ENCODE measurements at regions not wholly inside any gene's neighbourhood (a gene's known extent, or its start where the extent isn't known, plus 50 kb on each side); places are given as distances from the start of the nearest gene placed in this dataset.

GRCh38 chr3:56899078-56899477 lies 97.3 kb upstream of the ARHGEF3 start:
- no peak for DNase-seq (ENCODE audit: low spot score)

GRCh38 chr3:56896357-56896756 lies 94.6 kb upstream of the ARHGEF3 start:
- DNase-seq (ENCODE audit: low spot score) = no peak

DNA sequence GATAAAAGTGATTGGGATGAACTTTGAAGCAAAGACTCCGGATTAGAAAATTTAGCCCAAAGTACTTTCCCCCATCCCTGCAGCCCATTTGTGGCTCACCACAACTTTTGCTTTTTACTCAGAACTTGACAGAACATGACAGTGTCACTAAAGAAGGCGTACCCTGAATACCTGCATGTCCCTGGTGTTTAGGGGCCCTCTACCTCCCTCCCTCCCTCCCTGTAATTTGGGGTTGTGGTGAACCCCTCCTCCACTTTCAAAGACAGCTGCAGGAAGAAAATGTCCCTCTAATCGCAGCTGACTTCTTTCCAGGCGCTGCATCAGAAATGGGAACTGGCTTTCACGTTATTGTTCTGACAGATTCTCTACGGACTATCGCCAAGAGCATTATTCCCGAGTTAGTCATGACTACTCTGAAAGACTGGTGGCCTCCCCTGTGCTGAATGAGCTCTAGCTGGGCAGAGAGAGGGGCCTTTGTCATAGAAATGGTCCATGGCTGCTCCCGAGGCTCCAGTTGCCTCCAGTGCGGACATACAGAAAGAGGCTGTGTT lies 93.2 kb upstream of the ARHGEF3 start:
- peak; percentile 84 for DNase-seq (ENCODE audit: low spot score)

GRCh38 chr3:56890448-56891091 lies 88.8 kb upstream of the ARHGEF3 start:
- no peak for DNase-seq (ENCODE audit: low spot score)

- no peak for DNase-seq (ENCODE audit: low spot score)
These were observed 87.4 kb upstream of the ARHGEF3 start for GRCh38 chr3:56889131-56889530.

DNA sequence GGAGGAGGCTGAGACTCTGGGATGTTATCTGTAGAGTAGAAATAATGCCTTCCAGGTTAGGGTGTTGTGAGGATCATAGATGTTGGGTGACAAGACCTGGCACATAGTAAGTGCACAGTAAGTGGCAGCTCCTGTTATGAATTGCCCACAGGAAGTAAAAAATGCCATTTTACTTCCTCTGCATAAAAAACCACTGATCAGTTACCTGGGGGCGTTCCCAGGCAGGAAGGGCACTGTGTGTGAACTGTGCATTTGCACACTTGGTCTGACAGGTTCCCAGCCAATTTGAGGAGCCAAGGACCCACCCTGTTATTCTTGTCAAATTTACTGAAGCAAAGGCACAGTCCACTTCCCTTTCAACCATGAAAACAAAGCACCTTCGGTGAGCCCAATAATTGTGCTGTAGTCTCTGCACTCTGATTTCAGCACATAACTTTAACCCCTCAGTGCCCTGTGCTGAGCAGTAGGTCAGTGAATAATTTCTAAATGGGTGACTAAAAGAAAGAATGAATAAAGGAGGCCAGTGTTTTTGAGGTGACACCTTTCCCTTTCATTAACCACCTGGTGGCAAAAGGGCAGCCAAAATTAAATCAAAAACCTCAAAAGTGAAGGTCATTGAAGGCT lies 85.8 kb upstream of the ARHGEF3 start:
- DNase-seq (ENCODE audit: low spot score) = no peak

- no peak for DNase-seq (ENCODE audit: low spot score)
These were observed 84.6 kb upstream of the ARHGEF3 start for GRCh38 chr3:56886314-56886713.

- no peak for DNase-seq (ENCODE audit: low spot score)
These were observed 84.1 kb upstream of the ARHGEF3 start for GRCh38 chr3:56885879-56886278.

GRCh38 chr3:56885453-56885852 lies 83.7 kb upstream of the ARHGEF3 start:
- DNase-seq (ENCODE audit: low spot score) = no peak

DNA sequence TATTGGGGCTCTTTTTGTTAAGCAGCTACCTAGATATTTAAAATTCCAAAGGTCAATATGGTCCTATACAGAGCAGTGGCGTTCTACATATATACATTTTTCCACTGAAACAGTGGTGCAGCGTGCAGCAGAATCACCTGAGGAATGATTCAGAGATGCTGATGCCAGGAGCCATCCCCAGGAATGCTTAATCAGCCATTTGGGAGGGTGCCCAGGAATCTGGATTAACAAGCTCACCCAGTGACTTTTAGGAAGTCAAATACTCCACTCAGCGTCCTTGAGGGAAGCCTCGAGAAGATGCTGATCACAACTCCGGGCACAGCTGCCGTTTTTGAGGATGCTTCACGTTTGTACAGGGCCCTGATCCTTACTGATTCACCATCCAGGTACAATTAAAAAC lies 82.6 kb upstream of the ARHGEF3 start:
- no peak for DNase-seq (ENCODE audit: low spot score)

- DNase-seq (ENCODE audit: low spot score) = no peak
These were observed 82.1 kb upstream of the ARHGEF3 start for GRCh38 chr3:56883828-56884227.

DNA sequence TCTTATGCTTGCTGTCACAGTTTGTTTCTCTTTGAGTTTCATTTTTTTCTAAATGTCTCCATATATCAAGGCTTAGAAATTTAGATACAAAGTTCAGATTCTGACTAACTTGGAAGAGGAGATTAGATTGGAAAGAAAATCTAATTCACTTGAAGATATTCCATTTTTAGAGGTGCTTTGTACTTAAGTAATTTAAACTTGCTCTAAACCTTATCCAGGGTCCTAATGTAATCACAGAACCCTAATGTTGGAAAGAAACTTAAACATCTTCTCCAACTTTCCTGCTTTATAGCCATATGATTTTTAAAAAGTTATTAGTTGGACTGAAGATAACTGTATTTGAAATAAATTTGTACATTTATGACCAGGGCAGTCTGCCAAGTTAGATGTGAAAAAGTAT lies 81.1 kb upstream of the ARHGEF3 start:
- no peak for DNase-seq (ENCODE audit: low spot score)

GRCh38 chr3:56881841-56882240 lies 80.1 kb upstream of the ARHGEF3 start:
- DNase-seq (ENCODE audit: low spot score) = no peak

DNA sequence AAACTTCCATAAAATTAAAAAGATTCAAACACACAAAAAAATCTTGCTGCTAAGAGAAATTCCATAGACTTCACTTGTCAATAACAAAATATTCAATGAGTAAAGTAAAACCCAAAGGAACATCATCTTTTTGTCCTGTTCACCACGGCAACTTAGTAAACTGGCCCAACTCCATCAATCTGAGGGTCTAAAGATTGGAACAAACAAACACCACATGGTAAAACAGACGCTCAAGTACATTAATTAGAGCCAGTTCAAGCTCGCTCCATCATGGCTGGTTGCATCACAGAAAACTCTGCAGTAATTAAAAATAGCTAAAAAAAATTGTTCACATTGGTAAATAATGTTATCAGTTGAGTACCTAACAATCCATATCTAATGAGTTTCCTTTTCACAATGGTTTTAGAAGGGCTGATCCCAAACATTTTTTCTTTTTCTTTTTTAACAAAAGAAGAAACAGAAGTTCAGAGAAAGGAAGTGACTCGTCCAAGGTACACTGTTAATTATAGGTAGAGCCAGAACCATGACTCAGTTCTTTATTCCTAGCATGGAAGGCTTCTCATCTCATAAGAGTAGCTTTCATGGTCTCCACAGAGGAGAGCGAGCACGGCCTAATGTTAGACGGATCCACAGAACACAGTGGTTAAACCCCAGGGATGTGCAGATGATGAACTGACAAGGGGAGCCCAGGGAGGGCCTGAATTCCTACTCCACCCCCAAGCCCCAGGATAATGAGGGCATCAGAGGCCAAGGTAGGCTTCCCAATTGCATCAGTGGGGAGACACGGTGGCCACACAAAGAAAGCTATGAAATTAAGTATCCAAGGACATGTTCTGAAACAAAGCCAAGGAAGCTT lies 79.2 kb upstream of the ARHGEF3 start:
- peak; percentile 17 for DNase-seq (ENCODE audit: low spot score)

DNA sequence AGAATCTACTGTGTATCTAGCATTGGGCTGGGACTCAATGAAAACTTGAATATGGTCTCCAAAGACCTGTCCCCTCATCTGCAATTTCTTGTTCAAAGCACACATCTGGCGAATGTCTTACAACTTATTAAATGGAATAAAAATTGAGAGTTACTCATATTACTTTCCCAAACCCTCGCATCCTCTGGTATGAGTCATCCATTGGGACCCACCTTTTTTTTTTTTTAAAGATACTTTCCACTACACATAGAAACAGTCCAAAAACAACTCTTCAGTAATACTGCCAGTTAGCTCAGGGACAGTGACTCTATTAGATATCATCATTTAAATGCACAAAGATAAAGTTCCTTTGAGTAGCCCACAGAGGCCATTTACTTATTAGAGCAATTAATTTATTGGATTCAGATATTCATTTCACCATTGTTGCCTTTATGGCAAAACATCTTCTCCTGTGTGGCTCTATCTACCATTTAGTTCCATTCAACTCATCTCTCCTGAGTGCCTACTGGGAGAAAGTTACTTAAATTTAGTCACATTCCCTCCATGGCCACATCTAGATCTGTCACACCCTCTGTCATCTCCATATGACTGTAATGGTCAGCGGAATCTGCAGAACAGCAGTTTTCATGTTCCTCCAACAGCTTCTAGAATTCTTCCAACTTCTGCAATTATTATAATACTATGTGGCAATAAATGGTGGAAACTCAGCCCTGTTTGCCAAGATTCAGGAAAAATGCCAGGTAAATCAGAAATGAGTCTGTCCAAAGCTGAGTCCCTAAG lies 77.9 kb upstream of the ARHGEF3 start:
- DNase-seq (ENCODE audit: low spot score) = no peak

- DNase-seq (ENCODE audit: low spot score) = peak; percentile 61
These were observed 76.3 kb upstream of the ARHGEF3 start for GRCh38 chr3:56878074-56878473.

- DNase-seq (ENCODE audit: low spot score) = no peak
These were observed 75.2 kb upstream of the ARHGEF3 start for GRCh38 chr3:56876916-56877315.

- no peak for DNase-seq (ENCODE audit: low spot score)
These were observed 72.5 kb upstream of the ARHGEF3 start for GRCh38 chr3:56874269-56874668.

- no peak for DNase-seq (ENCODE audit: low spot score)
These were observed 68.7 kb upstream of the ARHGEF3 start for GRCh38 chr3:56870436-56870835.

DNA sequence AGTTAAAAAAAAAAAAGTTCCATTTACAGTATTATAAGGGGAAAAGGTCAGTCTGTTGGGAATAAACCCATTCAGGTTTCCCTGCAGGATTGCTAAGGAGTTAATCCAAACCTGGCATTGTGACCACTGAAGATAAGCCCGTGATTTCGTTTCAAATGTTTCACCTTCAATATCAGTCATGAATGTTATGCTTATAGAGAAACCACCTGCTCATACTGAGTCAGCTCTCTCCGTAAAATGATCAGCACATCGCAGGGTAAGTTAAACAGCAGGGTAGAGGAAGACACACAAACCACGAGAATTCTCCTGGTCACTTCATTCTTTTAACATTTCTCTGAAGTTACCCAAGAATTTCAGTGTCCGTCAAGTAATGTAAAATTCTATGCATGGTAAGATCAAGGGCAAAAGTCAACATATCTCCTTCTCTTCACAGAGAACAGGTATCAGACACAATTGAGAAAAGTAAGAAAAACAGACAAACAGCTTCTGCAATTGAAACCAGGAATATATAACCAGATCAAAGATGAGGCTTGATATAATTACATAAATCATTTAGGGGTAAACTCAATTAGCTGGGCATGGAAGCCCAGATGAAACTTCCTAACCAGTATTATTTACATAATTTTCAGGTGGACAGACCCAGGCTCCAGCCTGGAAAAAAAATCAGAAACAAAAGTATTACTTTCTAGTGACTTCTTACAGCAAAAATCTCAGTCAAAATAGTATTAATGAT lies 67.6 kb upstream of the ARHGEF3 start:
- DNase-seq (ENCODE audit: low spot score) = no peak

DNA sequence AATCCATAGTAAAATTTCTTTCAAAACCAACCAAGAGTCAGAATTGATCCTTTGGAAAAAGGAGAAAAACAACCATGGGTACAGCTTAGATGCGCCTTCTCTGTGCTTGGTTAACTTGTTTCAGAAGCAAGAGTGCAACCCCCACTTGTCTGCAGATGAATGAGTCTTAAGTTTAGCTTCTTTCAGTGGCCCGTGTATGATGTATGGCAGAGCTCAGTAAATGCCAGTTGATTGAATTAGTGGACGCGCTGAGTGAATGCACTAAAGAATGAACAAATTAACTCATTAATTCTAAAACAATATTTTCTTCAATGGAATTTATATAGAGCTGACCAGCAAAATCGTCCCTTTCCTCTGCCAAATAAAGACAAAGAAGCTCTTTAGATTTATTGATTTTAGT lies 67.0 kb upstream of the ARHGEF3 start:
- no peak for DNase-seq (ENCODE audit: low spot score)
